Fibroblast of lung (primary cell): ENCODE measurements at regions not wholly inside any gene's neighbourhood (a gene's known extent, or its start where the extent isn't known, plus 50 kb on each side); places are given as distances from the start of the nearest gene placed in this dataset.

Source experiments
- EZH2 ChIP-seq: IDR thresholded peaks from 2 replicates; pipeline ENCODE4 v1.5.1; 2012; ENCODE audit warnings: low read length, control low read depth, mild to moderate bottlenecking; ENCODE audit errors: missing control alignments
- TF ChIP-seq, protein P1 (sequence below), 2 donors: IDR thresholded peaks in 1 of 2; conservative IDR thresholded peaks in 1 of 2; 1 replicate in 1 of 2; 2 replicates in 1 of 2; pipeline ENCODE4 v1.5.1; 2011 to 2012; ENCODE audit warnings: low read length in 2 of 2, control low read depth in 1 of 2, inconsistent platforms in 1 of 2, low read depth in 1 of 2, mild to moderate bottlenecking in 1 of 2

DNA sequence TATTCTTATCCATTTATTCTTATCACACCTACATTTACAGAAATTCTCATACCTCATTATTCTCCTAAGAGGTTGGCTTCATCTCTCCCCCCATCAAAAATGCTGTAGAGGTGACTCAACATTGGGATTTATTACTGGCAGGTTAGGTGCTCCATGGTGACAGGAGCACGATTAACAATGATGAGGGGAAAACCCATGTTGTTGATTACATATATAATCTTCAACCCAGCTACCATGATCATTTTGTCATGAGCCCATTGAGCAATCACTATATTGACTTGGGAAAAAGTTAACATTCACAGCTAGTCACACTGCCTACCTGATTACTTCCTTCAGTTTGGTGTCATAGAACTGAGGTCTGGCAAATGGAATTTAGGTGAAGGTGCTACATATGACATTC is 712.1 kb upstream of the CHRM3 start:
- TF ChIP-seq, protein P1, sequence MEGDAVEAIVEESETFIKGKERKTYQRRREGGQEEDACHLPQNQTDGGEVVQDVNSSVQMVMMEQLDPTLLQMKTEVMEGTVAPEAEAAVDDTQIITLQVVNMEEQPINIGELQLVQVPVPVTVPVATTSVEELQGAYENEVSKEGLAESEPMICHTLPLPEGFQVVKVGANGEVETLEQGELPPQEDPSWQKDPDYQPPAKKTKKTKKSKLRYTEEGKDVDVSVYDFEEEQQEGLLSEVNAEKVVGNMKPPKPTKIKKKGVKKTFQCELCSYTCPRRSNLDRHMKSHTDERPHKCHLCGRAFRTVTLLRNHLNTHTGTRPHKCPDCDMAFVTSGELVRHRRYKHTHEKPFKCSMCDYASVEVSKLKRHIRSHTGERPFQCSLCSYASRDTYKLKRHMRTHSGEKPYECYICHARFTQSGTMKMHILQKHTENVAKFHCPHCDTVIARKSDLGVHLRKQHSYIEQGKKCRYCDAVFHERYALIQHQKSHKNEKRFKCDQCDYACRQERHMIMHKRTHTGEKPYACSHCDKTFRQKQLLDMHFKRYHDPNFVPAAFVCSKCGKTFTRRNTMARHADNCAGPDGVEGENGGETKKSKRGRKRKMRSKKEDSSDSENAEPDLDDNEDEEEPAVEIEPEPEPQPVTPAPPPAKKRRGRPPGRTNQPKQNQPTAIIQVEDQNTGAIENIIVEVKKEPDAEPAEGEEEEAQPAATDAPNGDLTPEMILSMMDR (conservative IDR thresholded peaks at IDR 0.05 in 1 of 2, IDR thresholded peaks at IDR 0.05 in 1 of 2; ENCODE audit: low read depth in 1 of 2, low read length in 2 of 2) = no peak
- no peak for TF ChIP-seq EZH2
